T-helper 17 cell (primary cell): ENCODE measurements at regions not wholly inside any gene's neighbourhood (a gene's known extent, or its start where the extent isn't known, plus 50 kb on each side); places are given as distances from the start of the nearest gene placed in this dataset.

ENCODE experiments used
- ATAC-seq: fragments of 150-1000 bp; cut with Tn5 transposase; 2 replicates; pipeline ENCODE4 v1.10.0; 2021; ENCODE audit warnings: mild to moderate bottlenecking, moderate library complexity
- DNase-seq, 3 donors: peaks; one replicate each; pipeline versions ENCODE4 v3.0.0 to v3.0.0-alpha.2; 2020 to 2021
- H3K9me3 ChIP-seq: one replicate; pipeline ENCODE4 v1.7.0; 2013; ENCODE audit warnings: low read length, mild to moderate bottlenecking; ENCODE audit not compliant: control insufficient read depth, poor library complexity, severe bottlenecking
- H3K27ac Mint-ChIP-seq: one replicate; pipeline ENCODE4 v1.8.0; 2022; ENCODE audit warnings: mild to moderate bottlenecking, moderate library complexity, mixed read lengths
- H3K27me3 Mint-ChIP-seq: one replicate; pipeline ENCODE4 v1.8.0; 2022; ENCODE audit warnings: mixed read lengths
- H3K36me3 Mint-ChIP-seq: one replicate; pipeline ENCODE4 v1.8.0; 2022; ENCODE audit warnings: low read depth, mixed read lengths
- H3K4me1 Mint-ChIP-seq: one replicate; pipeline ENCODE4 v1.8.0; 2022; ENCODE audit warnings: mild to moderate bottlenecking, mixed read lengths
- H3K4me3 Mint-ChIP-seq: one replicate; pipeline ENCODE4 v1.8.0; 2022; ENCODE audit warnings: mild to moderate bottlenecking, moderate library complexity, mixed read lengths

GRCh38 chr13:24074678-24075077 is 85.8 kb upstream of the SPATA13 start:
- DNase-seq (no peak), ATAC-seq (no peak)
- no peaks in the 10 kb centered on the region for H3K36me3 Mint-ChIP-seq
- peaks cover 33% of the 10 kb centered on the region for H3K27me3 Mint-ChIP-seq
- peaks cover 4% of the 10 kb centered on the region for H3K4me1 Mint-ChIP-seq
- H3K9me3 ChIP-seq, result no peaks in the 10 kb centered on the region
- no peak overlapping the region for H3K27ac Mint-ChIP-seq
- H3K4me3 Mint-ChIP-seq, result no peak overlapping the region

GRCh38 chr13:24075137-24075975 is 85.2 kb upstream of the SPATA13 start:
- no peak overlapping the region for H3K27ac Mint-ChIP-seq
- ATAC-seq, result no peak
- H3K4me1 Mint-ChIP-seq, result peaks cover 4% of the 10 kb centered on the region
- no peak overlapping the region for H3K4me3 Mint-ChIP-seq
- DNase-seq, result no peak
- peaks cover 31% of the 10 kb centered on the region for H3K27me3 Mint-ChIP-seq
- H3K36me3 Mint-ChIP-seq, result no peaks in the 10 kb centered on the region
- no peaks in the 10 kb centered on the region for H3K9me3 ChIP-seq

- H3K27ac Mint-ChIP-seq, result no peak overlapping the region
- ATAC-seq (no peak), DNase-seq (no peak)
- H3K9me3 ChIP-seq, result no peaks in the 10 kb centered on the region
- peaks cover 4% of the 10 kb centered on the region for H3K4me1 Mint-ChIP-seq
- peaks cover 24% of the 10 kb centered on the region for H3K27me3 Mint-ChIP-seq
- no peaks in the 10 kb centered on the region for H3K36me3 Mint-ChIP-seq
- no peak overlapping the region for H3K4me3 Mint-ChIP-seq
These were observed 84.4 kb upstream of the SPATA13 start for GRCh38 chr13:24076109-24076508.

GRCh38 chr13:24076636-24077035 is 83.9 kb upstream of the SPATA13 start:
- H3K36me3 Mint-ChIP-seq, result no peaks in the 10 kb centered on the region
- no peak overlapping the region for H3K27ac Mint-ChIP-seq
- peaks cover 4% of the 10 kb centered on the region for H3K4me1 Mint-ChIP-seq
- H3K4me3 Mint-ChIP-seq, result no peak overlapping the region
- no peaks in the 10 kb centered on the region for H3K9me3 ChIP-seq
- ATAC-seq (no peak), DNase-seq (no peak)
- peaks cover 21% of the 10 kb centered on the region for H3K27me3 Mint-ChIP-seq

- Mint-ChIP-seq H3K27ac (no peak overlapping the region), H3K4me1 (peaks cover 5% of the 10 kb centered on the region), H3K4me3 (no peak overlapping the region), H3K36me3 (no peaks in the 10 kb centered on the region), H3K27me3 (peaks cover 21% of the 10 kb centered on the region)
- no peaks in the 10 kb centered on the region for H3K9me3 ChIP-seq
- DNase-seq, result no peak
- ATAC-seq, result no peak
These were observed 80.4 kb upstream of the SPATA13 start for GRCh38 chr13:24080134-24080533.

GRCh38 chr13:24081387-24081786 is 79.1 kb upstream of the SPATA13 start:
- H3K27ac Mint-ChIP-seq, result no peak overlapping the region
- peaks cover 28% of the 10 kb centered on the region for H3K27me3 Mint-ChIP-seq
- no peaks in the 10 kb centered on the region for H3K9me3 ChIP-seq
- ATAC-seq (no peak), DNase-seq (no peak)
- H3K36me3 Mint-ChIP-seq, result peaks cover 6% of the 10 kb centered on the region
- H3K4me1 Mint-ChIP-seq, result peaks cover 10% of the 10 kb centered on the region
- H3K4me3 Mint-ChIP-seq, result no peak overlapping the region

- Mint-ChIP-seq H3K27me3 (peaks cover 31% of the 10 kb centered on the region), H3K27ac (no peak overlapping the region), H3K4me1 (peaks cover 10% of the 10 kb centered on the region), H3K4me3 (no peak overlapping the region), H3K36me3 (peaks cover 6% of the 10 kb centered on the region)
- no peak for ATAC-seq
- DNase-seq, result no peak
- H3K9me3 ChIP-seq, result no peaks in the 10 kb centered on the region
These were observed 77.4 kb upstream of the SPATA13 start for GRCh38 chr13:24083141-24083540.

GRCh38 chr13:24083722-24084421 is 76.6 kb upstream of the SPATA13 start:
- Mint-ChIP-seq H3K27ac (no peak overlapping the region), H3K4me3 (no peak overlapping the region), H3K36me3 (peaks cover 6% of the 10 kb centered on the region), H3K4me1 (peaks cover 10% of the 10 kb centered on the region), H3K27me3 (peaks cover 35% of the 10 kb centered on the region)
- H3K9me3 ChIP-seq, result no peaks in the 10 kb centered on the region
- no peak for DNase-seq
- ATAC-seq, result no peak

- no peak overlapping the region for H3K27ac Mint-ChIP-seq
- no peaks in the 10 kb centered on the region for H3K9me3 ChIP-seq
- peaks cover 35% of the 10 kb centered on the region for H3K27me3 Mint-ChIP-seq
- peaks cover 8% of the 10 kb centered on the region for H3K36me3 Mint-ChIP-seq
- ATAC-seq (no peak), DNase-seq (no peak)
- H3K4me3 Mint-ChIP-seq, result no peak overlapping the region
- peaks cover 10% of the 10 kb centered on the region for H3K4me1 Mint-ChIP-seq
These were observed 74.9 kb upstream of the SPATA13 start for GRCh38 chr13:24085662-24086061.

- Mint-ChIP-seq H3K4me1 (peaks cover 10% of the 10 kb centered on the region), H3K4me3 (no peak overlapping the region), H3K36me3 (peaks cover 8% of the 10 kb centered on the region), H3K27me3 (peaks cover 35% of the 10 kb centered on the region), H3K27ac (peak overlapping the region; percentile 78)
- ATAC-seq (no peak), DNase-seq (no peak)
- H3K9me3 ChIP-seq, result no peaks in the 10 kb centered on the region
These were observed 73.9 kb upstream of the SPATA13 start for GRCh38 chr13:24086642-24087041.

- Mint-ChIP-seq H3K36me3 (peaks cover 8% of the 10 kb centered on the region), H3K27ac (no peak overlapping the region)
- no peak for ATAC-seq
These were observed 72.8 kb upstream of the SPATA13 start for GRCh38 chr13:24087605-24088225.

GRCh38 chr13:24090049-24090448 is 70.5 kb upstream of the SPATA13 start:
- no peaks in the 10 kb centered on the region for H3K9me3 ChIP-seq
- Mint-ChIP-seq H3K4me1 (peaks cover 8% of the 10 kb centered on the region), H3K27me3 (peaks cover 30% of the 10 kb centered on the region)

More at GRCh38 chr13:24087605-24088225, 72.8 kb upstream of the SPATA13 start:
- DNase-seq, result no peak
- H3K27me3 Mint-ChIP-seq, result peaks cover 30% of the 10 kb centered on the region
- H3K9me3 ChIP-seq, result no peaks in the 10 kb centered on the region
- peaks cover 10% of the 10 kb centered on the region for H3K4me1 Mint-ChIP-seq
- no peak overlapping the region for H3K4me3 Mint-ChIP-seq

GRCh38 chr13:24091080-24091479 is 69.4 kb upstream of the SPATA13 start:
- H3K9me3 ChIP-seq, result no peaks in the 10 kb centered on the region
- Mint-ChIP-seq H3K4me1 (peaks cover 3% of the 10 kb centered on the region), H3K27me3 (peaks cover 22% of the 10 kb centered on the region), H3K4me3 (no peak overlapping the region), H3K36me3 (peaks cover 4% of the 10 kb centered on the region), H3K27ac (no peak overlapping the region)
- no peak for DNase-seq
- no peak for ATAC-seq

More at GRCh38 chr13:24090049-24090448, 70.5 kb upstream of the SPATA13 start:
- Mint-ChIP-seq H3K36me3 (peaks cover 8% of the 10 kb centered on the region), H3K4me3 (no peak overlapping the region), H3K27ac (no peak overlapping the region)
- no peak for DNase-seq
- ATAC-seq, result no peak
